ENCODE measurements at regions not wholly inside any gene's neighbourhood (a gene's known extent, or its start where the extent isn't known, plus 50 kb on each side); places are given as distances from the start of the nearest gene placed in this dataset.

DNA sequence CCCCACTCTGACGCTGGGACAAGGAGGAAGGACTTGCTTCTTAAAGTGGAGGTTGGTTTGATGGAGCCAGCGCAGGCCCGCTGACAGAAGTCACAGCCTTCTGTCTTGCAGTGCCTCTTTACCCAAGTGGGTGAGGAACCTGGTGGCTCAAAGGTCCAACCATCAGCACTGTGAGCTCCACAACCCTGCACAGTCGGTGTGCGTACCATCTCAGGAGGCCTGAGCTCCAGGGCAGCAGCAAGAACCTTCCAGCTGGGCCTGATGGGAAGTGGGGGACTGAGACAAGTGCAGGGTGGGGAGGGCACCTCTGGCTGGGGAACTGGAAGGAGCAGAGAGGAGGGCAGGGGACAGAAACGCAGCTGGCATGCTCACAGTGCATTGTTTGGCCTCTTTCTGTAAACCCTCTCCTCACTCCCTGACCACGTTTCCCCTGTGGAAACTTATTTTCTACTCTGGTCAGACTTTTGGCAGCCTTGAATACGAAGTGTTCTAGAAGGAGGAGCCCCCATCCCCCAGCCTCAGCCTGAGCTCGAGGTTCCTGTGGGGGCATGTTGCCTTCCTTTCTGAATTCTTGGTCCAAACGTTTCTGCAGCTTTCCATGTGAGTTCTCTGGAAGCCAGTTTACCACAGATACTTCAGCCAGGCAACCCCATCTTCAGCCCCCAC lies 178.5 kb upstream of the PITX1 start:
- no peak for TF ChIP-seq CTCF (CRISPR knock-in tag; IDR thresholded peaks at IDR 0.05)
- no peak for TF ChIP-seq CREB1 (IDR thresholded peaks at IDR 0.05)
- TF ChIP-seq CREB1 (CRISPR knock-in tag; IDR thresholded peaks at IDR 0.05), result no peak
- TF ChIP-seq FOXA3 (CRISPR knock-in tag; IDR thresholded peaks at IDR 0.05), result no peak
- TF ChIP-seq, protein P1, sequence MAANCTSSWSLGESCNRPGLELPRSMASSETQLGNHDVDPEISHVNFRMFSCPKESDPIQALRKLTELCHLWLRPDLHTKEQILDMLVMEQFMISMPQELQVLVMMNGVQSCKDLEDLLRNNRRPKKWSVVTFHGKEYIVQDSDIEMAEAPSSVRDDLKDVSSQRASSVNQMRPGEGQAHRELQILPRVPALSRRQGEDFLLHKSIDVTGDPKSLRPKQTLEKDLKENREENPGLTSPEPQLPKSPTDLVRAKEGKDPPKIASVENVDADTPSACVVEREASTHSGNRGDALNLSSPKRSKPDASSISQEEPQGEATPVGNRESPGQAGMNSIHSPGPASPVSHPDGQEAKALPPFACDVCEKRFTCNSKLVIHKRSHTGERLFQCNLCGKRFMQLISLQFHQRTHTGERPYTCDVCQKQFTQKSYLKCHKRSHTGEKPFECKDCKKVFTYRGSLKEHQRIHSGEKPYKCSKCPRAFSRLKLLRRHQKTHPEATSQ (CRISPR knock-in tag; IDR thresholded peaks at IDR 0.05; ENCODE audit: borderline replicate concordance), result no peak
- TF ChIP-seq TRIM24 (CRISPR knock-in tag; IDR thresholded peaks at IDR 0.05), result no peak
- TF ChIP-seq CEBPB (IDR thresholded peaks at IDR 0.05; ENCODE audit: borderline replicate concordance, low read depth, low read length), result no peak
- no peak for TF ChIP-seq POLR2AphosphoS2 (IDR thresholded peaks at IDR 0.05; ENCODE audit: low read depth, low read length)
- no peak for TF ChIP-seq ZSCAN30 (CRISPR knock-in tag; IDR thresholded peaks at IDR 0.05)
- no peak for TF ChIP-seq SMAD3 (CRISPR knock-in tag; IDR thresholded peaks at IDR 0.05)

All from HepG2 (cell line).